Activated T-cell treated with anti-CD3 and anti-CD28 coated beads, Interleukin-2, amount 50 U/mL, for 24 hours (primary cell): ENCODE measurements at regions not wholly inside any gene's neighbourhood (a gene's known extent, or its start where the extent isn't known, plus 50 kb on each side); places are given as distances from the start of the nearest gene placed in this dataset.
"Not testable (repeated sequence)": the region's sequence is repeated elsewhere in the genome, so short reads cannot be mapped to it uniquely, and the experiment has no call there.

Source experiments
- DNase-seq: peaks from one replicate; pipeline ENCODE4 v3.0.0-alpha.2; 2020
- H3K27ac Mint-ChIP-seq: 2 replicates; pipeline ENCODE4 v1.8.0; 2020; ENCODE audit warnings: mild to moderate bottlenecking, mixed read lengths
- H3K27me3 Mint-ChIP-seq: 2 replicates; pipeline ENCODE4 v1.8.0; 2020; ENCODE audit warnings: mixed read lengths
- H3K36me3 Mint-ChIP-seq: 2 replicates; pipeline ENCODE4 v1.8.0; 2020; ENCODE audit warnings: low read depth, mixed read lengths
- H3K4me1 Mint-ChIP-seq: 2 replicates; pipeline ENCODE4 v1.8.0; 2020; ENCODE audit warnings: low read depth, mixed read lengths
- H3K4me3 Mint-ChIP-seq: 2 replicates; pipeline ENCODE4 v1.8.0; 2020; ENCODE audit warnings: mild to moderate bottlenecking, moderate library complexity, mixed read lengths
- H3K9me3 Mint-ChIP-seq: 2 replicates; pipeline ENCODE4 v1.8.0; 2020; ENCODE audit warnings: mixed read lengths

- no peak for DNase-seq
- Mint-ChIP-seq H3K4me3 (no peak overlapping the region), H3K36me3 (no peaks in the 10 kb centered on the region), H3K9me3 (peaks cover 5% of the 10 kb centered on the region), H3K4me1 (no peaks in the 10 kb centered on the region), H3K27ac (no peak overlapping the region), H3K27me3 (no peaks in the 10 kb centered on the region)
Observed at GRCh38 chr10:57679916-57680315, 587.8 kb downstream of the IPMK start.

- no peaks in the 10 kb centered on the region for H3K36me3 Mint-ChIP-seq
- H3K27ac Mint-ChIP-seq, result no peak overlapping the region
- DNase-seq, result no peak
- no peaks in the 10 kb centered on the region for H3K4me1 Mint-ChIP-seq
- H3K9me3 Mint-ChIP-seq, result peaks cover 5% of the 10 kb centered on the region
- no peaks in the 10 kb centered on the region for H3K27me3 Mint-ChIP-seq
- H3K4me3 Mint-ChIP-seq, result no peak overlapping the region
Observed at GRCh38 chr10:57675125-57675524, 592.6 kb downstream of the IPMK start.

DNA sequence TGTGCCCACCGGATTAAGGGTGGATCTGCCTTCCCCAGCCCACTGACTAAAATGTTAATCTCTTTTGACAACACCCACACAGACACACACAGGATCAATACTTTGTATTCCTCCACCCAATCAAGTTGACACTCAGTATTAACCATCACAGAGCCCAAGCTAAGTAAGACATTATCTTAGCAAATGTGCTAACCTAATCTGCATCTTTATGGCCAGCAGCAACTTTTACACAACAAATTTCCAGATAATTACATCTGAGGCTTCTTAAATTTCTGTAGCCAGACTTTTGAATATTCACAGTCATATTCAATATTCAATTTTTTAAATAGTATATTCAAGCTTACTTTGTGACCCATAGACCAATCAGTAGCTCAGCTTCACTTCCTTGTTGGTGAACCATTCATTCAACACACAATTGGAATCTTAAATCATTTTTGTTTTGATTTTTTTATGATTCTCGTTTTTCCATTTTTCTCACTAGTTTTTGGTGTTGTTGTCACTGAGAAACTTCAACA, 594.2 kb downstream of the IPMK start:
- H3K4me1 Mint-ChIP-seq, result no peaks in the 10 kb centered on the region
- no peak overlapping the region for H3K4me3 Mint-ChIP-seq
- no peaks in the 10 kb centered on the region for H3K36me3 Mint-ChIP-seq
- H3K9me3 Mint-ChIP-seq, result peaks cover 5% of the 10 kb centered on the region
- DNase-seq, result no peak
- H3K27ac Mint-ChIP-seq, result no peak overlapping the region
- no peaks in the 10 kb centered on the region for H3K27me3 Mint-ChIP-seq

- no peak overlapping the region for H3K27ac Mint-ChIP-seq
- no peak overlapping the region for H3K4me3 Mint-ChIP-seq
- no peaks in the 10 kb centered on the region for H3K36me3 Mint-ChIP-seq
- H3K27me3 Mint-ChIP-seq, result no peaks in the 10 kb centered on the region
- DNase-seq, result no peak
- H3K4me1 Mint-ChIP-seq, result no peaks in the 10 kb centered on the region
- H3K9me3 Mint-ChIP-seq, result peaks cover 11% of the 10 kb centered on the region
Observed at GRCh38 chr10:57664815-57665214, 602.9 kb downstream of the IPMK start.

DNA sequence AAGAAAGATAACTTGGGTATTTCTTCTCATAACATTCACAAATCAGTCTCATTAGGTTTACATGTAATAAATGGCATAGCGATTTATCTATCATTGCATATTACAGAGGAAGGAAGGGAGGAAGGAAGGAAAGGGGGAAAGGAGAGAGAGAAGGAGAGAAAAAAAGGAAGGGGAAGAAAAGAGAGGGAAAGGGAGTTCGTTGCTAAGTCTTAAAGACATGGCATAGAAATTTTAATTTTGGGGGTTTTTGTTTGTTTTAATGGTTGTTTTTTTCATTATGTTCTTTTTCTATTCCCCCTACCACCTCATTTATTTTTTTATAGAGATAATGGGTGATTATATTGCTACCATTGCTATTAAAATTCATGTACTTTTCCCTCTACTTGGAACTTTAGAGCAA, 604.3 kb downstream of the IPMK start:
- Mint-ChIP-seq H3K36me3 (no peaks in the 10 kb centered on the region), H3K9me3 (peaks cover 11% of the 10 kb centered on the region), H3K4me3 (no peak overlapping the region), H3K4me1 (no peaks in the 10 kb centered on the region), H3K27ac (no peak overlapping the region), H3K27me3 (no peaks in the 10 kb centered on the region)
- no peak for DNase-seq

GRCh38 chr10:57661206-57661605, 606.5 kb downstream of the IPMK start:
- Mint-ChIP-seq H3K4me1 (no peaks in the 10 kb centered on the region), H3K36me3 (no peaks in the 10 kb centered on the region), H3K9me3 (no peaks in the 10 kb centered on the region), H3K27me3 (no peaks in the 10 kb centered on the region), H3K27ac (no peak overlapping the region), H3K4me3 (no peak overlapping the region)
- DNase-seq, result no peak

DNA sequence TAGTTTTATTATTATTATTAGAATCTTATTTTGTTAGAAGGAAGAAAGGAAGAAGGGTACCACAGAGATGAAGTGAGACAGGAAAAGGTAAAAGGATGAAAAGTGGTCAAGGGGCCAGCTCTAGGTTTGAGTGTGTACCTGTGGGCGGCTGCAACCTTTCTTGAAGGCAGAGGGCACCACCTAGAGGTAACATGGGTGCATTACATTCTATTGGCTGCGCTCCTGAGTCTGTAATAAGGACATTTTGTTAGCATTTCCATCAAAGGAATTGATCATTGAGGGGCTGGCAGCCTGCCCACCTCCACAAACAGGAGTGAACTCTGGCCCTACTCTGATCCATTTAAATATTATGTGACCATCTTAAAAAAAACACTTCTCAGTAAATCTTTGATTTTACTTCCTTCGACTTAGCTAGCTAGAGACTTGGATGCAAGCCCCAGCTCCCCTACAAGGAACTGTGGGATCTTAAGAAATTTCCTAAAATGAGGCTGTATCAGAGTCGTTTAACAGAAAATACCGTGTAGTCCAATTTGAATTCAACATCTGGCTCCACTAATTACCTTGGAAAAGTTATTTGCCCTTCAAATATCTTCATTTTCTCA, 610.4 kb downstream of the IPMK start:
- no peak for DNase-seq
- Mint-ChIP-seq H3K27me3 (no peaks in the 10 kb centered on the region), H3K27ac (no peak overlapping the region), H3K36me3 (no peaks in the 10 kb centered on the region), H3K4me3 (no peak overlapping the region), H3K4me1 (no peaks in the 10 kb centered on the region), H3K9me3 (no peaks in the 10 kb centered on the region)

DNA sequence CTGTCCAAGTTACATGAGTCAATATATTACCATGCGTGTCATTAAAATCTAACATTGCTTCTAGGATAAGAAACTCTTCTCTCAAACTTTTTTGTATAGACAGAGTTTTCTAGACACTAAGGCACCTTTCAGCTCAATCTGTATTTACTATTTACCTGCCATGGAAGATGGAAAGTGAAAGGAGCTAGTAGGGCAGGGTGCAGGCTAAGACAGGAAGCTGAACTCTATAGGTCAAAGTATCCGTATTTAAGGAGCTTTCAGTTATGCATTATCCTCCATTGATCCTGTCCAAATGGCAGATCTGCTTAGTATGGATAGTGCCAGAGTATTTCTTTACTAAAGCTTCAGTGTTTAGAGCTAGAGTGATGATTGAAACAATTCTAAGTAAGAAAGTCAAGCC, 612.8 kb downstream of the IPMK start:
- H3K4me3 Mint-ChIP-seq, result no peak overlapping the region
- DNase-seq, result no peak
- no peaks in the 10 kb centered on the region for H3K9me3 Mint-ChIP-seq
- H3K4me1 Mint-ChIP-seq, result no peaks in the 10 kb centered on the region
- no peak overlapping the region for H3K27ac Mint-ChIP-seq
- H3K36me3 Mint-ChIP-seq, result no peaks in the 10 kb centered on the region
- no peaks in the 10 kb centered on the region for H3K27me3 Mint-ChIP-seq

DNA sequence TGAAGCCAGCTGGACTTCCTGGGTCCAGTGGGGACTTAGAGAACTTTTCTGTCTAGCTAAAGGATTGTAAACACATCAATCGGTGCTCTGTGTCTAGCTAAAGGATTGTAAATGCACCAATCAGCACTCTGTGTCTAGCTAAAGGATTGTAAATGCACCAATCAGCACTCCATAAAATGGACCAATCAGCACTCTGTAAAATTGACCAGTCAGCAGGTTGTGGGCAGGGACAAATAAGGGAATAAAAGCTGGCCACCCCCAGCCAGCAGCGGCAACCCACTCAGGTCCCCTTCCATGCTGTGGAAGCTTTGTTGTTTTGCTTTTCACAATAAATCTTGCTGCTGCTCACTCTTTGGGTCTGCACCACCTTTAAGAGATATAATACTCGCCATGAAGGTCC, 622.6 kb downstream of the IPMK start:
- H3K27ac Mint-ChIP-seq, H3K36me3 Mint-ChIP-seq, H3K27me3 Mint-ChIP-seq, H3K9me3 Mint-ChIP-seq, DNase-seq, H3K4me1 Mint-ChIP-seq, H3K4me3 Mint-ChIP-seq: not testable (repeated sequence)

GRCh38 chr10:57638411-57638810, 629.3 kb downstream of the IPMK start:
- no peaks in the 10 kb centered on the region for H3K4me1 Mint-ChIP-seq
- no peaks in the 10 kb centered on the region for H3K27me3 Mint-ChIP-seq
- no peak for DNase-seq
- H3K27ac Mint-ChIP-seq, result no peak overlapping the region
- H3K4me3 Mint-ChIP-seq, result no peak overlapping the region
- peaks cover under 1% of the 10 kb centered on the region for H3K9me3 Mint-ChIP-seq
- no peaks in the 10 kb centered on the region for H3K36me3 Mint-ChIP-seq

- Mint-ChIP-seq H3K36me3 (no peaks in the 10 kb centered on the region), H3K4me3 (no peak overlapping the region), H3K27ac (no peak overlapping the region), H3K27me3 (no peaks in the 10 kb centered on the region), H3K4me1 (no peaks in the 10 kb centered on the region), H3K9me3 (peaks cover 9% of the 10 kb centered on the region)
- no peak for DNase-seq
Observed at GRCh38 chr10:57628592-57629284, 639.0 kb downstream of the IPMK start.

DNA sequence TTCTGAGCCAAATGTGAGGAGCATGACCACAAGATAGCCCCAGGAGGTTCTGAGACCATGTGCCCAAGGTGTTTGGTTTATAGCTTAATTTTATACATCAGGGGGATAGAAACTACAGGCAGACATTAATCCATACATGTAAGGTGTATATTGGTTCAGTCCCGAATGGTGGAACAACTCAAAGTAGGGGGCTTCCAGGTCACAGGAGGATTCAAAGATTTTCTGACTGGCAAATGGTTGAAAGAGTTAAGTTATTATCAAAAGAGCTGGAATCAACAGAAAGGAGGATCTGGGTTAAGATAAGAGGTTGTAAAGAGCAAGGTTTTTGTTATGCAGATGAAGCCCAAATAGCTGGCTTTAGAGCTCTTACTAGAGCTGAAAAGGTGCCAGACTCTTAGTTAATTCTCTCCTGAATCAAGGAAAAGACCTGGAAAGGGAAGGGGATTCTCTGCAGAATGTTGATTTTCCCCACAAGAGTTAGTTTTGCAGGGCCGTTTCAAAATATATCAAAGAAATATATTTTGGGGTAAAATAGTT, 640.0 kb downstream of the IPMK start:
- Mint-ChIP-seq H3K27ac (no peak overlapping the region), H3K9me3 (peaks cover 4% of the 10 kb centered on the region)

DNA sequence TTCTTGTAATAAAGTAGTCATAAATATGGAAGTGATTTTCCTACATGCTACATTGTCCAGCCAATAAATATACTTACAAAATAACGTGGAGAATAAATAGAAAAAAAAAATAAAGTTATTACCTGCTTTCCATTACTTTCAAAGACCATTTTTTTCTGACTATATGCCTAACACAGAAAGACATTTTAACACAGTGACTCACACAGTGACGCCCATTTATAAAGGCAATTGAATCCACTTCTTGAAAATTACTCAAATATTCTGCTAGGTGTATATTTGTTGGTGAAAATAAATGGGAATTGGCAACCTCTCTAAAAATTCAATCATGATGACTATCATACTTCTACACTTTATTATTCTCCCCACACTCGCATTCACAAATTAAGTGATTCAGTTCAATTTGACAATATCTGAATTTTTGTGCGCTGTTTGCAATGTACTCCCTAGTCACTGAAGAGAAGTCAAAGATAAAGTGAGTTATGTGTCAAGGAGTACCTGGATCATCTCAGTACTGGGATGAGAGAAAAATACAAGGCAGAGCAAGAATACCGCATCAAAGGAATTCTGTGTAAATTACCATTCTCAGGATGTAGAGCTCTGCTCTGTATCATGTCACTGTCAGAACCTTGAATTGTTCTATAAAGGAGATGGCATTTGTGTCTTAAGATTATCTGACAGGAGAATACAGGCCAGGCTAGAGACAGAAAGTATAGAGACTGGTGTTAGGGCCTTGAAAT, 642.7 kb downstream of the IPMK start:
- H3K4me1 Mint-ChIP-seq, result no peaks in the 10 kb centered on the region
- H3K9me3 Mint-ChIP-seq, result peaks cover 2% of the 10 kb centered on the region
- no peak overlapping the region for H3K27ac Mint-ChIP-seq
- no peak for DNase-seq
- H3K4me3 Mint-ChIP-seq, result no peak overlapping the region
- no peaks in the 10 kb centered on the region for H3K27me3 Mint-ChIP-seq
- no peaks in the 10 kb centered on the region for H3K36me3 Mint-ChIP-seq

More for the DNA sequence above, 640.0 kb downstream of the IPMK start:
- Mint-ChIP-seq H3K36me3 (no peaks in the 10 kb centered on the region), H3K4me1 (no peaks in the 10 kb centered on the region), H3K27me3 (no peaks in the 10 kb centered on the region), H3K4me3 (no peak overlapping the region)
- no peak for DNase-seq

DNA sequence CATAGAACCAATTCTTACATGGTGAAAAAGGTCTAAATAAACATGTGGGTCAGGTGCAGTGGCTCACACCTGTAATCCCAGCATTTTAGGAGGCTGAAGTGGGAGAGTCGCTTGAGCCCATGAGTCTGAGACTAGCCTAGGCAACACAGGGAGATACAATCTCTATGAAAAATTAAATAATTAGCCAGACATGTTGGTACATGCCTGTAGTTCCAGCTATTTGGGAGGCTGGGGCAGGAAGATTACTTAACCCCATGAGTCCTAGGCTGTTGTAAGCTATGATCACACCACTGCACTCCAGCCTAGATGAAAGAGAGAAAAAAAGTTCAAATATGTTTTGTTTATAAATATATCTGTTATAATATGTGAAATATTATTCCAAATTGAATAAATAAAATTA, 643.6 kb downstream of the IPMK start:
- peaks cover 2% of the 10 kb centered on the region for H3K9me3 Mint-ChIP-seq
- no peak overlapping the region for H3K4me3 Mint-ChIP-seq
- DNase-seq, result no peak
- no peak overlapping the region for H3K27ac Mint-ChIP-seq
- H3K36me3 Mint-ChIP-seq, result no peaks in the 10 kb centered on the region
- H3K27me3 Mint-ChIP-seq, result no peaks in the 10 kb centered on the region
- no peaks in the 10 kb centered on the region for H3K4me1 Mint-ChIP-seq

- Mint-ChIP-seq H3K27ac (no peak overlapping the region), H3K4me1 (no peaks in the 10 kb centered on the region), H3K4me3 (no peak overlapping the region), H3K9me3 (peaks cover 2% of the 10 kb centered on the region), H3K27me3 (no peaks in the 10 kb centered on the region), H3K36me3 (no peaks in the 10 kb centered on the region)
- DNase-seq, result no peak
Observed at GRCh38 chr10:57621466-57621865, 646.2 kb downstream of the IPMK start.
